Body of pancreas (tissue), 4 donors: ENCODE measurements at regions not wholly inside any gene's neighbourhood (a gene's known extent, or its start where the extent isn't known, plus 50 kb on each side); places are given as distances from the start of the nearest gene placed in this dataset.

Experiments
- ATAC-seq: fragments of 150-250 bp; one replicate; pipeline ENCODE4 v1.9.1; 2016
- DNase-seq, 4 donors: peaks; one replicate each; pipeline ENCODE4 v3.0.0-alpha.2; 2019
- H3K27ac ChIP-seq, 4 donors: fragments of 200-600 bp; sonication (generic); 1 replicate in 3 of 4; 2 replicates in 1 of 4; pipeline versions ENCODE4 v1.5.1 to v1.6.1; 2016 to 2019; ENCODE audit warnings: mild to moderate bottlenecking in 1 of 4, mixed read lengths in 1 of 4, moderate library complexity in 1 of 4
- H3K27me3 ChIP-seq, 2 donors: fragments of 200-600 bp; sonication (generic); one replicate each; pipeline ENCODE4 v1.6.0; 2016; ENCODE audit warnings: mild to moderate bottlenecking in 1 of 2
- H3K36me3 ChIP-seq, 2 donors: fragments of 200-600 bp; sonication (generic); replicated peaks in 1 of 2; 2 replicates each; pipeline ENCODE4 v1.5.1; 2016; ENCODE audit warnings: low read depth in 2 of 2; ENCODE audit not compliant: insufficient read depth in 1 of 2
- H3K4me1 ChIP-seq: fragments of 200-600 bp; sonication (generic); one replicate; pipeline ENCODE4 v1.6.0; 2016
- H3K4me3 ChIP-seq, 2 donors: fragments of 200-600 bp; sonication (generic); 1 replicate in 1 of 2; 2 replicates in 1 of 2; pipeline ENCODE4 v1.5.1; 2016 to 2019
- H3K9me3 ChIP-seq, 3 donors: fragments of 200-600 bp; sonication (generic); 1 replicate in 2 of 3; 2 replicates in 1 of 3; pipeline ENCODE4 v1.5.1; 2016
- CTCF ChIP-seq, 7 experiments: fragments of 450-650 bp in 4 of 7; fragments of 200-600 bp in 3 of 7; sonication (generic) in 3 of 7; IDR thresholded peaks; one replicate each; pipeline ENCODE4 v1.5.1; 2016 to 2019; ENCODE audit warnings: antibody characterized with exemption in 7 of 7
- POLR2A ChIP-seq, 3 donors: fragments of 450-650 bp; IDR thresholded peaks; one replicate each; pipeline ENCODE4 v1.6.1; 2016; ENCODE audit warnings: antibody characterized with exemption in 3 of 3, mild to moderate bottlenecking in 2 of 3
- WGBS, 2 donors: methylation state at CpG; one replicate each; pipeline ENCODE4 v1.1.5; 2017; 5-methylcytosine and 5-hydroxymethylcytosine counted together
- intact Hi-C: fragments of 100-400 bp; cut with DNase I; formaldehyde crosslinking; loops from one replicate; pipeline ENCODE4 v1.15.1; 2023

GRCh38 chr5:161165998-161166660 is 314.1 kb upstream of the ATP10B start:
- no peak for ATAC-seq
- no peaks in the 10 kb centered on the region for H3K36me3 ChIP-seq
- H3K9me3 ChIP-seq, result no peaks in the 10 kb centered on the region
- no peak overlapping the region for H3K4me3 ChIP-seq
- DNase-seq, result no peak
- H3K4me1 ChIP-seq, result no peaks in the 10 kb centered on the region
- no peak for TF ChIP-seq CTCF (IDR thresholded peaks at IDR 0.05)
- TF ChIP-seq POLR2A (IDR thresholded peaks at IDR 0.05), result no peak
- H3K27me3 ChIP-seq, result no peaks in the 10 kb centered on the region
- intact Hi-C loops, result no loop called here
- WGBS, 2 donors, result 90 to 94% methylated on average over 26 to 30 of the region's 30 CpGs
- H3K27ac ChIP-seq, result no peak overlapping the region

GRCh38 chr5:161157925-161158324 is 305.9 kb upstream of the ATP10B start:
- DNase-seq (no peak), ATAC-seq (no peak)
- intact Hi-C loops, result no loop called here
- Histone ChIP-seq H3K36me3 (no peaks in the 10 kb centered on the region), H3K9me3 (no peaks in the 10 kb centered on the region), H3K4me3 (no peak overlapping the region), H3K27me3 (no peaks in the 10 kb centered on the region), H3K27ac (no peak overlapping the region), H3K4me1 (no peaks in the 10 kb centered on the region)
- TF ChIP-seq CTCF (IDR thresholded peaks at IDR 0.05), result no peak
- no peak for TF ChIP-seq POLR2A (IDR thresholded peaks at IDR 0.05)
- 82 to 85% methylated on average over 2 of the region's 2 CpGs for WGBS, 2 donors

- no peaks in the 10 kb centered on the region for H3K27me3 ChIP-seq
- H3K4me1 ChIP-seq, result no peaks in the 10 kb centered on the region
- WGBS, 2 donors, result 81 to 91% methylated on average over 1 of the region's 1 CpG
- ATAC-seq (no peak), DNase-seq (no peak)
- no peaks in the 10 kb centered on the region for H3K9me3 ChIP-seq
- intact Hi-C loops, result no loop called here
- H3K27ac ChIP-seq, result no peak overlapping the region
- TF ChIP-seq CTCF (IDR thresholded peaks at IDR 0.05), result no peak
- H3K4me3 ChIP-seq, result no peak overlapping the region
- no peaks in the 10 kb centered on the region for H3K36me3 ChIP-seq
Measured at GRCh38 chr5:161155451-161155850, 303.4 kb upstream of the ATP10B start.

GRCh38 chr5:161152415-161152940 is 300.5 kb upstream of the ATP10B start:
- Histone ChIP-seq H3K4me1 (no peaks in the 10 kb centered on the region), H3K4me3 (no peak overlapping the region), H3K9me3 (no peaks in the 10 kb centered on the region), H3K36me3 (no peaks in the 10 kb centered on the region), H3K27me3 (no peaks in the 10 kb centered on the region), H3K27ac (no peak overlapping the region)
- no peak for DNase-seq
- intact Hi-C loops, result no loop called here
- WGBS, 2 donors, result 73 to 90% methylated on average over 2 of the region's 2 CpGs
- TF ChIP-seq CTCF (IDR thresholded peaks at IDR 0.05) (no peak), POLR2A (IDR thresholded peaks at IDR 0.05) (no peak)
- no peak for ATAC-seq

- no peak for ATAC-seq
- intact Hi-C loops, result no loop called here
- 62 to 81% methylated on average over 2 of the region's 2 CpGs for WGBS, 2 donors
Measured at GRCh38 chr5:161150441-161150988, 298.5 kb upstream of the ATP10B start.

More at GRCh38 chr5:161150441-161150988, 298.5 kb upstream of the ATP10B start:
- Histone ChIP-seq H3K27me3 (no peaks in the 10 kb centered on the region), H3K36me3 (no peaks in the 10 kb centered on the region), H3K4me1 (no peaks in the 10 kb centered on the region), H3K9me3 (no peaks in the 10 kb centered on the region), H3K4me3 (no peak overlapping the region), H3K27ac (no peak overlapping the region)
- DNase-seq, result no peak
- TF ChIP-seq CTCF (IDR thresholded peaks at IDR 0.05) (no peak), POLR2A (IDR thresholded peaks at IDR 0.05) (no peak)
